A172 (cell line): ENCODE measurements at regions not wholly inside any gene's neighbourhood (a gene's known extent, or its start where the extent isn't known, plus 50 kb on each side); places are given as distances from the start of the nearest gene placed in this dataset.

Source experiments
- DNase-seq: peaks from one replicate; pipeline ENCODE4 v3.0.0-alpha.2; 2015; ENCODE audit warnings: low spot score

DNA sequence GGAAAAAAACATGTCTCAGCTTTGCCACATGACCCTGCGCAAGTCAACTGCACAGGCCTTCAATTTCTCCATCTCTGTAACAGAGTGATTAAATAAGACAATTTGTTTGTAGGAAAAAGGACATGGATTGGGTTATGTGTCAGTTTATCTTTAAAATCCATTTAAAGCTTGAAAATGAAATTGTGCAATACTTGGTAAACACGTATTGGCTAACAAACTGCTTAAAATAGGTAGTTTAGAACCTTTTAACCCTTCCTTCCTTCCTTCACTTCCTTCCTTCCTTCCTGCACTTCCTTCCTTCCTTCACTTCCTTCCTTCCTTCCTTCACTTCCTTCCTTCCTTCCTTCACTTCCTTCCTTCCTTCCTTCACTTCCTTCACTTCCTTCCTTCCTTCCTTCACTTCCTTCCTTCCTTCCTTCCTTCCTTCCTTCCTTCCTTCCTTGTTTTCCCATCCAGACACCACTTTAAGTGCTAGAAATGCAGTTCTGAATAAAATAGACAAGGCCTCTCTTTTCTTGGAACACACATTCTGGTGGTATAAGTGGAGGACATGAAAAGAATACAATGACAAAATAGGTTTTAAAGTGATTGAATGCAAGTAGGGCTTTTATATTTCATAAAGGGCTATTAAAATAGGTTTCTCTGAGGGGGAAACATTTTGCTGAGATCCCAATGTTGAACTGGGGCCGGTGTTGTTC lies 130.2 kb upstream of the TP63 start:
- no peak for DNase-seq

DNA sequence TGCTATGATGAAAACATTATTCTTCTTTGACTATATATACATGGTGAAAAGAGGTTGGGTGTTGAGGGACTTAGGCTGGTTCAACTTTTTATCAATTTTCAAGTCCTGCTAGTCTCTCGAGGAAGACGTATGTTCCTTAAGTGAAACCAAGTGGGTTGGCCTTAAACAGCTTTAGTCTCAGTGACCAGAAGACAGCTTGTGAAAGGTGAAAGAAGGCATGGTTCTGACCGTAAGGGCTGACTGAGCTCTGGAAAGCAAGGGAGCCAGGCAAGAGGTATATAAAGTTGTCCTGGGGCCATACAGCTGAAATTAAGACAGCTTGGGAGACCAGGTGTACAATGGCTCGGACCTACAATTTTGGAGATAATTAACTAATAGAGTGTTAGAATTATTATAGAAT lies 128.9 kb upstream of the TP63 start:
- no peak for DNase-seq

DNA sequence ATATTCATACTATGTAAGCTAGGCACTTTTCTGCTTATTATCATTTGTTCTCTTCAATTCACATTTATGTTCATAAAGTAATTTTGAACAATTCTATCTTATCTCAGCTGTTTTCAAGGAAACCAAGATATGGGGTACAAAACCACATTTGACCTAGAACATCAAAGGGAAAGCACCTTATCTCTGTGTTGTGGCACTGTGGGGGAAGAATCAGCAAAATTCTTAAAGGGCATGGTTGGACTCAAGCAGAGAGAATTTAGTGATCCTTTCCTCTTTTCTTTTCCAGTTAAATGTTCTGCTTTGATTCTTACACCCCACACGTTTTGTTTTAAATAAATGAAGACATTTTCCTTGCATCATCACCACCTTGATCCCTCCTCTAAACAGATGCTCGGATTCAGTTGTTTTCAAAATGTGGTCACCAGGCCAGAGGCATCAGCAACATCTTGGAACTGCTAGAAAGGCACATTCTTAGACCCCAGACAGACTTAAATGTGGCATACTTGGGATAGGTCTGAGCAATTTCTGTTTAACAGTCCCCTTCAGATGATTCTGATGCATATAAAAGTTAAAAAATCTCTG lies 128.4 kb upstream of the TP63 start:
- DNase-seq, result no peak

DNA sequence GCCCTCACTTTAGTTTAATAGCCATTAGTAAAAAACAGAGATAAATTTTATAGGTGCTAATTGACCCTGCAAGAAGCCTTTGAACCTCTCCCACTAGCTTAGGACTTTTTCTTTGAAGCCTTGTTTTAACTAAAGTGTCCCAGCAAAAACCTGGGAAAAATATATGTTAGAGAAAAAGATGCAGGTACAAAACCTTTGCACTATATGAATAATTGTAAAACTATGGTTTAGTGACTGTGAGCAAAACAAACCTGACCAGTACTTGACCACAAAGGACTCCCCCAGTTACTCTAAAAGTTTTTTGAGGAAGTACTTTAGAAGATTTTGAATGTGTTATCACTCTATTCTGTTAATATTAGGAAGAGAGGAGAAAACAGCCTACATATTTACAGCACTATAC lies 123.3 kb upstream of the TP63 start:
- DNase-seq, result no peak

DNA sequence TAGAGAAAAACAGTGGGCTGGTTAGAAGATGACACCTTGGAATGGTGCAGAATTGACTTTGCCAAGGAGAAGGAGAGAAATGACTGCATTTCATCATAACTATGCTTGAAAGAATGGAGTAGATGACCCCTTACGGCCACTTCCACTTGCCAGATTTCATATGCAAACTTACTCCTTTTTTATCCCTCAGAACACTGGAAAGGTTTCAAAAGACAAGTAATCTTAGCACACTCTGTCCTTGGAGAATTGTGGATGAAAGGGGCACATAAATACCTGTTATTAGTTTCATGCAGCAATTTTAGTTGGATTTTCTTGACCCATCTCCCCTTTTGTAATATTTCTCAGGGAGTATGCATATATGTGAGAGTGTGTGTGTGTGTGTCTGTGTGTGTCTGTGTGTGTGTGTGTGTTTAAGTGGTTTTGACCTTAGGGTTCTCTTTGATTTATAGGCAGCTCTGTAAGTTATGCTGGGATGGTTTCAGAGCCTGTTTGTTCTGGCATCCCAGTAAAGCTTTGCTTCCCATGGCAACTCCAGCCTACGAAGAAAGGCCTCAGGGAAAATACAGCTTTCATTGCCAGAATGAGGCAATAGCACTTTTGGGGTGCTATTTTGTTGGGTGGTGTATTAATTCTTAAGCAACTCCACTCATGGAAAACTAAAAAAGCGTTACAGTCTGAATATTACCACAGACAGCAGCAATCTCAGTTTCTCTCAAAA lies 122.2 kb upstream of the TP63 start:
- DNase-seq, result no peak

GRCh38 chr3:189512039-189512438 lies 119.2 kb upstream of the TP63 start:
- no peak for DNase-seq

- DNase-seq, result no peak
Measured at GRCh38 chr3:189512821-189513220, 118.4 kb upstream of the TP63 start.

- DNase-seq, result no peak
Measured at GRCh38 chr3:189513281-189514117, 117.7 kb upstream of the TP63 start.

DNA sequence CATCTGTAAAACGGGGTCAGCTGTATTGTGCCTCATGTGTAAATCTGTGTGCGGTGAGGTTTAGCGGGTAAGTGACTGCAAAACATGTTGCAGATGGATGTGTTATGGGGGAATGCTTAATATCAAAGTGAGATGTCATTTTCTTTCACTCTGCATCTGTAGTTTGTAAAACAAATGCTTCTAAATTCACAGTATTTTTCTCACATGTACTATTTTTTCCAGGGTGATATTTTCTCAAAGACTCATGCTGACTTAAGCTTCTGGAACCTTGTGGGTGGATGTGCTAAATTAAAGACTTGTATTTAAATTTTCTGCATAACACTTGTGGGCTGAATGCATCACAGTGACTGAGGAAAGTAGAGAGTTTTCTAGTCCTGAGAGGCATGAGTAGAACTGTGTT lies 115.2 kb upstream of the TP63 start:
- DNase-seq, result no peak

- DNase-seq, result no peak
Measured at GRCh38 chr3:189517981-189518380, 113.2 kb upstream of the TP63 start.

- no peak for DNase-seq
Measured at GRCh38 chr3:189519458-189519857, 111.7 kb upstream of the TP63 start.

GRCh38 chr3:189529468-189529867 lies 101.7 kb upstream of the TP63 start:
- no peak for DNase-seq

DNA sequence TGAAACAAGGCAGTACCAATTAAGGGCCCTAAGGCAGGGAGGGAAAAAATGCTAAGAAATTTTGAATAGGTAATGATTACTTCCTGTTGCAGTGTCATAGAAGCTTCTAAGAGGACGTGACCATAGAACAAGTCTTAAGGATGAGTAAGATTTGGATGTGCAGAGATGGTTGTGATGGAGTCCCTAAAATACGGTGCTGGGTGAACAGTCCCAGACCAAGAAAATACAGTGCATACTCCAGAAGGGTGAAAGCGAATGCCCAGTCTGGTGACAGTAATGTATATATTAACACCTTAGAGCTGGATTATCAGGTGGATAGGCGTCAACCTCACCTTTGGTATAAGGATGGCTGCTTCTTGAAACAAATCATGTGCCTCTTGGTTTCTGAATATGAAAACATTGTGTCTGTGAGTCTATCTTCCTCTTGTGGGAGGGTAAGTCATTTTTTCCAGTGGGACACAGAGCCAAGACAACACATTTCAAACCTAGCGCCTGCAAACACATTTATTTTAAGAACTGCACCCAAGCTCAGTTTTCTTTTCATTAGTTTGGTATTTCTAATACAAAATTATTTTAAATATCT lies 101.2 kb upstream of the TP63 start:
- DNase-seq, result no peak

GRCh38 chr3:189530822-189531221 lies 100.4 kb upstream of the TP63 start:
- DNase-seq, result peak; percentile 39

DNA sequence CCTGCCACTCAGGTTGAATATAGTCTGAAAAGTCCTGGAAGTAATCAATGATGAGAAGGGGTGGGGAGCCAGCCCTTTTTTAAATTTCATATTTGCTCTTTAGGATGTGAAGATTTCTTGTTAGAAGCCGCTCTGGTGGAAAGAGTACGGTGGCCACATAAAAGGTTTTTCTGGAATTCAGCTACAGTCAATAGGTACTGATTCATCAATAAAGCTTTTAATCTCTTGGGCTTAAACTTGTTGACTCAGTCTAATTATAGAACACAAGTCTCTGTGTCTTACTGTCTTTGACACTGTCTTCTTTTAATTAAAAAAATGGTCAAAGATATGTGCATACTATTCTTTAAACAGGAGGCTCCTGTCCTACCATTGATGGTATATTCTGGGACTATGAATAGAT lies 99.9 kb upstream of the TP63 start:
- no peak for DNase-seq

DNA sequence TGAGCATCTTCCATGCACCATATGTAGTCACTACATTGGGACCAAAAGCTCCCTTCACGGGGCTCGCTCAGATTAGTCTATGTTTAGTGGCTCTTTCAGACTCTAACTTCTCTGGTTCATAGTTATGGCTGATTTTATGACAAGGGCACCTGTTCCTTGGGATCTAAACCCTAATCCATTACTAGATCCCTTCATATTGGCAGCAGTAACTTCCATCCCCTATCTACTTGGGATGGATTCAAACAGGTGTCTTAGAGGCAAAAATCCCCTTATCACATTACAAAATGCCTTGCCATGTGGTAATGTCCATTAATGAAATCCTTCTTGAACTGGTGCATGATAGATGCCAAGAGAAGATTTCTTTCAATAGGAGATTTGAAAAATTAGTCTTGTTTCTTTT lies 96.7 kb upstream of the TP63 start:
- no peak for DNase-seq

DNA sequence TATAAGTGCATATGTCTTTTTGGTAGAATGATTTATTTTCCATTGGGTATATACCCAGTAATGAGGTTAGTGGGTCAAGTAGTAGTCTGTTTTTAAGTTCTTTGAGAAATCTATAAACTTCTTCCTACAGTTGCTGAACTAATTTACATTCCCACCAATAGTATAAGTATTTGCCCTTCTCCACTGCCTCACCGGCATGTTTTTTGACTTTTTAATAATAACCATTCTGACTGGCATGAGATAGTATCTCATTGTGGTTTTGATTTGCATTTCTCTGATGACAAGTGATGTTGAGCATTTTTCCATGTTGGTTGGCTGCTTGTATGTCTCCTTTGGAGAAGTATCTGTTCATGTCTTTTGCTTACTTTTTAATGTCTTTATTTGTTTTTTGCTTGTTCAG lies 94.1 kb upstream of the TP63 start:
- no peak for DNase-seq

DNA sequence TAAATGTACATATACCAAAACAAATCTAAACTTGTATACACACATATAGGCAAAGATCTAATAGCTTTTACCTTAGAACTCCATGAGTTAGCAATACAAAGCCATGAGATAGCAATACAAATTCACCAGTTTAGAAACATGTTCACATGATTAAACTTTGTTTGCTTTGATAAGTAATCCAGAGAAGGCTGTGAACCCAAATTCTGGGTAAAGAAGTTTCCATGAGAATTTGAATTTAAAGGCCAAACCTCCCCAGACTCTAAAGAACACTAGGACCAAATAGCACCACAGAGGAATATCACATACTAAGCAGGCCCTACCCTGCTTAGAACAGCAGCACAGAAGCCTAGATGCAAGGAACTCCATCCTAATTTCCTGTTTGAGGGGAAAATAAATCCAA lies 83.7 kb upstream of the TP63 start:
- DNase-seq, result no peak

GRCh38 chr3:189548053-189548452 lies 83.1 kb upstream of the TP63 start:
- DNase-seq, result no peak

DNA sequence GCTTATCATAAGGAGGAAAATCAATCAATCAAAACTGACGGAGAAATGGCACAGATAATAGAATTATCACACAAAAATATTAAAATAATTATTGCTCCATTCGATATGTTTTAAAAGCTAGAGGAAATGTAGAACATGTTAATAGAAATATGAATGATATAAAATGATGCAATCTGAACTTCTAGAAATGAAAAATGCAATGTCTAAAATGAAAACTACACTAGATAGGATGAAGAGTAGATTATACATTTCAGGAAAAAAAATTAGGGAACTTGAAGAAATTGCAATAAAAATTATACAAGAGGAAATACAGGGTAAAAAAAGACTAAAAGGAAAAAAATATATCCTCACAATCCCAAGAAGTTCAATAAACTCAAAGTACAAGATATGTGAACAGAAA lies 80.2 kb upstream of the TP63 start:
- DNase-seq, result no peak

- no peak for DNase-seq
Measured at GRCh38 chr3:189554868-189555557, 76.2 kb upstream of the TP63 start.

DNA sequence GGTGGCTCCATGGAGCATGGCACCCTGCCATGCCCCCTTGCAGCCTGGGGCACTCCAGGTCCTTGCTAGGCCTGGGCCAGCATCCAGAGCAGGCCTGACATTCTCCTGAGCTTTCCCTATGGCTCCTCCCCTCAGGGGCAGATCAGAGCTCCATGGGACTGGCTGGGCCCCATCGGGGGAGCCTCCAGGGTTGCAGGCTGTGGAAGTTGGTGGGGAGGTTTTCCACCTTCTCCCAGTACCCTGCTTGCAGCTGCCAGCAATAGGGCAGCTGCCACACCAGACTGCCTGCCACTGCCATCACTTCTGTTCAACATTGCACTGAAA lies 75.7 kb upstream of the TP63 start:
- no peak for DNase-seq
